ENCODE measurements at regions not wholly inside any gene's neighbourhood (a gene's known extent, or its start where the extent isn't known, plus 50 kb on each side); places are given as distances from the start of the nearest gene placed in this dataset.

DNA sequence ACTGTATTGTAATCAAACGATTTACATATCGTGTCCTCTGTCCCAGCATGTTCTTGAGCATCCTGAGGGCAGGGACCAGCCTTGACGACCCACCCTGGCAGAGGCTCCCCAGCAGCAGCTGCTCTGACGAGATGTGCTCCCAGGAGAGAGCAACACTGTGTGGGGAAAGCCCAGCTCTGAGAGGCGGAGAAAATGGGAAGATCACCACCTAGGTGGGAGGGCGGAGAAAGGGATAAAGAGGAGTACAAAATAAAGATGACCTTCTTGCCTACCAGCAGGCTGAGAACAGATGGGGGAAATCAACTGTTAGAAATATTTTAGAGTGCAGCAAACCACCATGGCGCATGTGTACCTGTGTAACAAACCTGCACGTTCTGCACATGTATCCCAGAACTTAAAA, 71.5 kb upstream of the CAPRIN2 start:
- H2AFZ ChIP-seq (ENCODE audit: low read length): no peak overlapping the region
- H2BK12ac ChIP-seq (ENCODE audit: low read depth, low read length): no peak overlapping the region
- H3K4me2 ChIP-seq (ENCODE audit: insufficient read depth in 1 of 2, low read depth in 2 of 2, low read length in 2 of 2): no peak overlapping the region
- H2BK15ac ChIP-seq (ENCODE audit: low read length): no peak overlapping the region; the same call in 1 of the 2 replicates
- no peaks in the 10 kb centered on the region for H3K9me3 ChIP-seq (ENCODE audit: insufficient read depth in 2 of 2, low read depth in 1 of 2, low read length in 1 of 2)
- no peaks in the 10 kb centered on the region for H3K79me1 ChIP-seq (ENCODE audit: low read depth, low read length)
- H2BK20ac ChIP-seq (ENCODE audit: low read length): no peak overlapping the region
- no peak overlapping the region for H4K5ac ChIP-seq (ENCODE audit: insufficient read length, low read depth, low read length)
- H4K20me1 ChIP-seq (replicated peaks in 1 of 2; ENCODE audit: control insufficient read depth in 1 of 2, insufficient read depth in 2 of 2, low read length in 2 of 2): no peaks in the 10 kb centered on the region
- FAIRE-seq (no peak), DNase-seq (ENCODE audit: low read depth in 1 of 2, low spot score in 2 of 2) (peak in 1 of 2 experiments; percentile 32)
- H3K79me2 ChIP-seq (ENCODE audit: control insufficient read depth in 1 of 2, insufficient read depth in 2 of 2, low read length in 2 of 2): no peaks in the 10 kb centered on the region
- H3K4me1 ChIP-seq (replicated peaks in 1 of 4; ENCODE audit: control insufficient read depth in 3 of 4, insufficient read depth in 4 of 4, low read length in 3 of 4): peaks cover 0 to 6% (median 3%) of the 10 kb centered on the region in 4 experiments; a peak in 6 of 7 replicates
- H4K91ac ChIP-seq (replicated peaks; ENCODE audit: insufficient read length, low read length): no peak overlapping the region
- H3K18ac ChIP-seq (ENCODE audit: extremely low read depth, low read length): no peak overlapping the region
- H3K27me3 ChIP-seq (replicated peaks in 1 of 4; ENCODE audit: control insufficient read depth in 3 of 4, extremely low read depth in 1 of 4, insufficient read depth in 3 of 4, low read length in 3 of 4): peaks cover 0 to 20% (median 17%) of the 10 kb centered on the region in 4 experiments; a peak in 6 of 7 replicates
- CTCF ChIA-PET (ENCODE audit: partially characterized antibody): interaction anchor here (0.6 to 4.1 kb wide), 7 partner anchors 12 to 370 kb away, joined by 3 to 13 read pairs (median 4); no protein-coding TSS in a partner anchor
- no peak overlapping the region for H2AK5ac ChIP-seq (ENCODE audit: low read depth, low read length)
- H3K23me2 ChIP-seq (ENCODE audit: low read depth, low read length): peaks cover 10% of the 10 kb centered on the region; the same call in 1 of the 2 replicates
- H3K9ac ChIP-seq (replicated peaks in 1 of 4; ENCODE audit: extremely low read depth in 1 of 4, low read depth in 3 of 4, low read length in 3 of 4): no peak overlapping the region
- no peak overlapping the region for H3K4me3 ChIP-seq (ENCODE audit: extremely low read depth in 1 of 4, insufficient read depth in 2 of 4, low read depth in 3 of 4, low read length in 4 of 4)
- no peak overlapping the region for H2BK5ac ChIP-seq (ENCODE audit: low read depth, low read length)
- H3K23ac ChIP-seq (ENCODE audit: insufficient read length): no peak overlapping the region
- H2BK120ac ChIP-seq (replicated peaks; ENCODE audit: low read depth, low read length): no peak overlapping the region
- no peak overlapping the region for H3K27ac ChIP-seq (ENCODE audit: low read depth, low read length)
- H4K8ac ChIP-seq (ENCODE audit: extremely low read depth, insufficient read depth, low read length): no peak overlapping the region
- no peak overlapping the region for H3K4ac ChIP-seq (replicated peaks; ENCODE audit: insufficient read length, low read depth, low read length)
- WGBS, 2 experiments (ENCODE audit: extremely low coverage in 1 of 2, insufficient coverage in 1 of 2, insufficient read length in 1 of 2, insufficient replicate concordance in 2 of 2, low coverage in 1 of 2, low lambda C conversion rate in 2 of 2, missing lambda C conversion rate in 1 of 2): 87% methylated on average over 8 of the region's 8 CpGs; no CpG with 5 or more reads in 1 of the 2 experiments
- H3K56ac ChIP-seq (replicated peaks; ENCODE audit: insufficient read length, low read depth, low read length): no peak overlapping the region
- no peaks in the 10 kb centered on the region for H3K36me3 ChIP-seq (ENCODE audit: control insufficient read depth in 2 of 4, insufficient read depth in 4 of 4, low read length in 3 of 4)
- POLR2A ChIA-PET (ENCODE audit: partially characterized antibody): no interaction called here
- H3K14ac ChIP-seq (ENCODE audit: insufficient read length): no peak overlapping the region
- TF ChIP-seq KDM5A (IDR thresholded peaks at IDR 0.05; ENCODE audit: low read length) (no peak), ZNF274 (IDR thresholded peaks at IDR 0.05; ENCODE audit: borderline replicate concordance, extremely low read depth, low read length) (no peak)
